Kasumi-1 (cell line): ENCODE measurements at regions not wholly inside any gene's neighbourhood (a gene's known extent, or its start where the extent isn't known, plus 50 kb on each side); places are given as distances from the start of the nearest gene placed in this dataset.
"Not testable (repeated sequence)": the region's sequence is repeated elsewhere in the genome, so short reads cannot be mapped to it uniquely, and the experiment has no call there.

ENCODE experiments used
- DNase-seq, 2 experiments: peaks; one replicate each; lab custom pipeline; 2025; lab: John Stamatoyannopoulos, UW

GRCh38 chr7:26958834-26959233, 94.4 kb upstream of the SKAP2 start:
- no peak for DNase-seq

DNA sequence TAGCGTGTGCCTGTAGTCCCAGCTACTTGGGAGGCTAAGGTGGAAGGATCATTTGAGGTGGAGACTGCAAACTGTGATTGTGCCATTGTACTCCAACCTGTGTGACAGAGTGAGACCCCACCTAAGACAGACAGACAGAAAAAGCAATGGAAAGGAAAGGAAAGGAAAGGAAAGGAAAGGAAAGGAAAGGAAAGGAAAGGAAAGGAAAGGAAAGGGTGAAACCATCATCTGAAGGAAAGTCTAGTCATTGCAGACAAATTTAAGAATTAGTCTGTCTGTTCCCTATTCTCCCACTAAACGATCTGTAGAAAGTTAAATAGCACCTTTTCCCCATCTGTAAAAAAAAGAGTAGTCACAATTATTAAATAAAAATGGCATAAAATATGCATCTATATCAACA, 91.1 kb upstream of the SKAP2 start:
- DNase-seq: no peak

- no peak for DNase-seq
Measured at GRCh38 chr7:26954951-26955350, 90.6 kb upstream of the SKAP2 start.

GRCh38 chr7:26951407-26951950, 87.1 kb upstream of the SKAP2 start:
- DNase-seq: no peak

DNA sequence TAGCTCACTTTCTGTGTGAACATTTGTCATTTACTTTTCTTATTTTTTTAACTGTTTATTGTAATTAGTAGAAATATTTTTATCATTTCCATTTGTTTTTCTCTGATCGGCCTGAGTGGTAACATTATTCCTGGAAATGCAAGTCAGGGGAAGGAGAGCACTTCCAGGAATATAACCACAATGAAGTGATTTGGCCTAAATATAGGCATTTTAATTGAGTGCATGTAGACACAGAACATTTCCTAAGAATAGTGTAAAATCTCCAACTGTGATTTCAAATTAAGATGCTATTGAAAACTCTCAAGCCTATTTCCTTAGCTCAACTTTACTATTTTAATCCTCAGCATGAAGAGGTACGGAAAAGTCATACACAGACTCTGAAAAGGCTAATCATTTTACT, 86.5 kb upstream of the SKAP2 start:
- DNase-seq: no peak

- no peak for DNase-seq
Measured at GRCh38 chr7:26949319-26949718, 84.9 kb upstream of the SKAP2 start.

- no peak for DNase-seq
Measured at GRCh38 chr7:26948617-26949118, 84.3 kb upstream of the SKAP2 start.

GRCh38 chr7:26944501-26945358, 80.3 kb upstream of the SKAP2 start:
- DNase-seq: no peak

- no peak for DNase-seq
Measured at GRCh38 chr7:26937939-26938623, 73.7 kb upstream of the SKAP2 start.

DNA sequence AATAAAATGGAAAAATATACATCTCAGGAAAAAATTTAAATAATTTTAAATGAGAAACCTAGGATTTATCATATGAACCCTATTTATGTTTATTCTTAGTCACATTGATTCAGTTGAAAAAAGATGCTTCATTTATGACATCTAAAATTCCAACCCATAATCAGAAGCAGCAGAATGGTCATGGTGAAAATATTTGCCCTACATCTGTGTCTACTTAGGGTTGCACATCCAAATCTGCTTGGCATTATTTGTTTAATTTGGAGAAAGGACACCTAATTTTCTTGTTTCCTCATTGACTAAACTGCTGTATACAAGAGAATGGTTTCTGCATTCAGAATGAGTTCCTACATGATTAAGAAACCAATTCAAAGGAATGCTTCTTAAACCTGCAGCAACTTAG, 72.9 kb upstream of the SKAP2 start:
- DNase-seq: no peak

DNA sequence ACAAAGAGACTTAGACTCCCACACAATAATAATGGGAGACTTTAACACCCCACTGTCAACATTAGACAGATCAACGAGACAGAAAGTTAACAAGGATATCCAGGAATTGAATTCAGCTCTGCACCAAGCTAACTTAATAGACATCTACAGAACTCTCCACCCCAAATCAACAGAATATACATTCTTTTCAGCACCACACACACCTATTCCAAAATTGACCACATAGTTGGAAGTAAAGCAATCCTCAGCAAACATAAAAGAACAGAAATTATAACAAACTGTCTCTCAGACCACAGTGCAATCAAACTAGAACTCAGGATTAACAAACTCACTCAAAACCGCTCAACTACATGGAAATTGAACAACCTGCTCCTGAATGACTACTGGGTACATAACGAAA, 68.2 kb upstream of the SKAP2 start:
- DNase-seq: not testable (repeated sequence)

DNA sequence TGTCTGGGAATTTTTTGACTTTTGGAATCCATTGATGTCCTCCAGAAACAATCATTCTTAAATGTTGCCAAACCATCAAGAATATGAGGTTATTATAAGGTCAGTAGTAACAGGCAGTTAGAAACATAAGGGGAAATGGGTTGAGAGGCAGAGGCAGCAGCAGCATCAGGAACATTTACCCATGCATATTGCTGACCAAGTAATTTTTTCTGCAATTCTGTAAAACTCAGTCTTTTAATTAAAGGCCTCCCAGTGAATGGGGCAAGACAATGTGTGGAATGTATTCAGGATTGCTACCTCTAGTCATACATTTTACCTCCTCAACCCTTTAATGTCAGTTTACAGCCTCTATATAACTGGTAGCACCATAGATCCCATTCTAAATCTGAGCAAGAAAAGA, 66.5 kb upstream of the SKAP2 start:
- no peak for DNase-seq

DNA sequence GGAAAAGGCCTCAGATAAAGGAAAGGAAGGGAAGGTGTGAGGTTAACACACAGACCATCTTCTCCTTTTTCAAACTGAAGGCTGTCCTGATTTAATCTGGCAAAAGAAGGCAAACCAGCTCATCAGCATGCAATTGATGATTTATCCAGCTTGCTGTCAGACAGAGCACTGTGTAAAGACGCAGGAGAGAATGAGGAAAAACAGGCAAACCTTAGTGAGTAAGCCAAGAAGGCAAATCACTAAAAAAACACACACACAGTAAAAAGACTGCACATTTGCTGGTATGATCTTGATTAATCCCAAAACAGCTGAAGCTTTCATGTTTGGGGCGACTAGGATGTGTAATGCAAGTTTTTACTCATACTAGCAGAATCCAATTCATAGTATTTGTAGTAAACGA, 65.8 kb upstream of the SKAP2 start:
- no peak for DNase-seq

GRCh38 chr7:26928703-26929347, 64.4 kb upstream of the SKAP2 start:
- no peak for DNase-seq

GRCh38 chr7:26925768-26926167, 61.4 kb upstream of the SKAP2 start:
- DNase-seq: no peak

DNA sequence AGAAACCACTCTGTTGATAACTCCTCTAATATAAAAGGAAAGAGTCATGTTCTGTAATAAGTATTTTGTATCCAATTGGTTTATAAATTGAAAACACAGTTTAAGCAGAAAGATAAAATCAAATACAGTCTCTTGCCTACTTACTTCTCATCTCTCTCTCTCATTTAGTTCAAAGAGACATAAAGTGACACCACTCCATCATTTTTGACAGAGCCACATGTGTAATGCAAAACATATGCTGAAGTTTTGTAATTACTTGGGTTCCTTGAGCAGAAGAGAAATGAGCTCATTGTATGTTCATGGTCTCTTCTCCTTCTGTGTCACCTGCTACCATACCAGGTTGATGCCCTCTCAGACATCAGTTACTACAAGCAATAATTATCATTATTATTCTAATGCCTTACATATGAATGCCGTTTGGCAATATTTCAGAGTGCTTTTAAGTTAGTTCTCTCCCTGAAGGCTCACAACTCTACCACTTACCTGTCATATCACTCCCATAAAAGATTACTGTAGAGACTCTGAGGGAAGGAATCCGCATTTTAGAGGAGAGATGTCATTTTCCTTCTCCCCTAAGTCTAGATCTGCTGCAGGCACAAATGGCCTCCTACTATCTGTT, 59.9 kb upstream of the SKAP2 start:
- DNase-seq: no peak

DNA sequence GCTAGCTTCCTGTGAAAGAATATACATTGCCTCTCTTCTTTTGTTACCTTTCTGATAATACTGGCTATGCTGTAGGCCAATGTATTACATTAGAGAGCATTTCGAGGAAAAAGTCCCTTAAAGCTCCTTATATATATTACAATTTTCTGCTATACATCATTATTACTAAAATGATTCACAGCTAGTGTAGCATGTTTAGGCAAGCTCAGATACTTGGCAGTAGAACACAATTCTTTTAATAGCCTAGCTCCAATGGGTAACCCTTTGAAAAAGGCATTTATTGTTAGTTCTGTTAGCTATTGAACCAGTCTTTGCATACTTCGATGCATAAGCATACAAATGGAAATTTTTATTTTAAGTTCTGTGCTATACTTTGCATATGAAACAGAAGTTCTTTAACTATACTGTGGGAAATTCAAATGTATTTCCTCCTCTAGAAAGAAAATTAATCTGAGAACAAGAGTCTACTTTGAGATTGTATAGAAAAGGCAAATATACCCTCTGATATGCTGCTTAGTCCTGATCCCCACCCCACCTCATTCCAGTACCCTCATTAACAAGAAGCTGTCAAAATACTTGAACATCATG, 55.6 kb upstream of the SKAP2 start:
- no peak for DNase-seq

GRCh38 chr7:26918241-26918640, 53.9 kb upstream of the SKAP2 start:
- DNase-seq: no peak

DNA sequence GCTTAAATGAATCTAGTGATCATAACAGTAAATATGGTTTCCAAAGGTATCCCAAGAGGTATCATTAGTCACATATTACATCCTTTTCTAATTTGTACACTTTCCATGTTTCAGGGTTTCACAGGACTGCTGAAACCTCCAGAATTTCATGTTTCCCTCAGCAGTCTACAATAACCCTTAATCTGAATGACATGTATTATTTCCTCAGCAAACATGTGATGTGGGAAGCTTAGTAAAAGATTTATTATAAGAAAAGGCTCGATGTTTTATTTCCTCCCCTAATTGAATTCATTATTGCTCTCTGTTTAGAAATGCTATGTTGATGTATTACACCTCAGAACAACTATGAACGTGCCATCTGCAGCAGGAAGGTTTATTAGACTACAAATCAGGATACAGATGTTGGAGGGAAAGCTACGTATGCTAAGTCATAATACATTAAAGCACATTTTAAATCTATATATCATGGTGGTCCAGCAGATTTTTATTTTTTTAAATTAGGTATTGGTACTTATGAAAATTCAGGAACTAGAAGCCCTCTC, 52.5 kb upstream of the SKAP2 start:
- DNase-seq: no peak

DNA sequence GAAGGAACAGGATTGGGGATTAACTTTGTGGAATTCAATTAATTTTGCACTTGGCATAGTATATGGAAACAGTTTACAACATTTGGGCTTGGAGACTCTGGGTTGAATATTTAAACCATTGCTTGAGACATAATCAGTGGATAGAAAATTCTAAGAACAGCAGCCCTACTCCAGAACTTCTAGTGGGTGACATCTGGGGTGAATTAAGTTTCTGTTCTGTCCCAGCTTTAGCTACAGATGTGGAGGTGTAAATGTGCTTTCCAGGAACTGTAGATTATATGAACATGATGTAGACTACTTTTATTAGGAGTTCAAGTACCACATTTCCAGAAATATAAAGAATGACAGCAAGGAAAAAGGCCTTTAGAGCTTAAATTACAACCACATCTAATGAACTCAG, 51.9 kb upstream of the SKAP2 start:
- DNase-seq: no peak
